Endodermal cell (in vitro differentiated cells): ENCODE measurements at regions not wholly inside any gene's neighbourhood (a gene's known extent, or its start where the extent isn't known, plus 50 kb on each side); places are given as distances from the start of the nearest gene placed in this dataset.

Experiments
- DNase-seq: peaks from one replicate; pipeline ENCODE4 v3.0.0-alpha.2; 2017
- H3K27ac ChIP-seq: 2 replicates; pipeline ENCODE4 v1.5.1; 2013; ENCODE audit warnings: mild to moderate bottlenecking, low read depth, low read length, moderate library complexity
- H3K27me3 ChIP-seq: 2 replicates; pipeline ENCODE4 v1.6.1; 2013; ENCODE audit warnings: mild to moderate bottlenecking, low read length, moderate library complexity; ENCODE audit not compliant: insufficient read depth, control insufficient read depth, poor library complexity, severe bottlenecking
- H3K36me3 ChIP-seq: 2 replicates; pipeline ENCODE4 v1.7.0; 2013; ENCODE audit warnings: mild to moderate bottlenecking, low read length, moderate library complexity; ENCODE audit not compliant: control insufficient read depth, insufficient read depth
- H3K4me1 ChIP-seq: one replicate; pipeline ENCODE4 v1.7.0; 2013; ENCODE audit warnings: low read length; ENCODE audit not compliant: control insufficient read depth, insufficient read depth
- H3K4me3 ChIP-seq: 2 replicates; pipeline ENCODE4 v1.5.1; 2013; ENCODE audit warnings: mild to moderate bottlenecking, low read length, moderate library complexity
- H3K9ac ChIP-seq: 2 replicates; pipeline ENCODE4 v1.6.1; 2013; ENCODE audit warnings: mild to moderate bottlenecking, low read length, moderate library complexity; ENCODE audit not compliant: poor library complexity, severe bottlenecking; ENCODE audit errors: extremely low read depth
- H3K9me3 ChIP-seq: 2 replicates; pipeline ENCODE4 v1.6.1; 2013; ENCODE audit warnings: mild to moderate bottlenecking, low read length, moderate library complexity; ENCODE audit not compliant: control insufficient read depth
- H3K27ac Mint-ChIP-seq: 2 replicates; pipeline ENCODE4 v1.8.0; 2020; ENCODE audit warnings: mixed read lengths
- H3K27me3 Mint-ChIP-seq: 2 replicates; pipeline ENCODE4 v1.8.0; 2021; ENCODE audit warnings: mild to moderate bottlenecking, mixed read lengths; ENCODE audit not compliant: insufficient read depth
- H3K36me3 Mint-ChIP-seq: 2 replicates; pipeline ENCODE4 v1.8.0; 2020; ENCODE audit warnings: low read depth, mixed read lengths
- H3K4me1 Mint-ChIP-seq: 2 replicates; pipeline ENCODE4 v1.8.0; 2020; ENCODE audit warnings: mixed read lengths
- H3K4me3 Mint-ChIP-seq: 2 replicates; pipeline ENCODE4 v1.8.0; 2020; ENCODE audit warnings: mild to moderate bottlenecking, moderate library complexity, mixed read lengths
- H3K9me3 Mint-ChIP-seq: 2 replicates; pipeline ENCODE4 v1.8.0; 2020; ENCODE audit warnings: mild to moderate bottlenecking, mixed read lengths
- CTCF ChIP-seq: fragments of 200-600 bp; sonication (generic); conservative IDR thresholded peaks from 2 replicates; pipeline ENCODE4 v1.5.0; 2021; ENCODE audit warnings: antibody characterized with exemption, mild to moderate bottlenecking
- WGBS, 2 experiments: methylation state at CpG; one replicate each; pipeline versions ENCODE4 v1.1.5 to v1.1.7; 2013; ENCODE audit warnings: missing lambda C conversion rate in 2 of 2, mixed read lengths in 1 of 2; ENCODE audit not compliant: insufficient coverage in 1 of 2, insufficient read length in 1 of 2; 5-methylcytosine and 5-hydroxymethylcytosine counted together

- no peak overlapping the region for H3K4me3 Mint-ChIP-seq
- H3K9me3 Mint-ChIP-seq: no peaks in the 10 kb centered on the region
- no peak for DNase-seq
- H3K36me3 ChIP-seq: no peaks in the 10 kb centered on the region
- H3K27ac ChIP-seq: no peak overlapping the region
- H3K4me3 ChIP-seq: no peak overlapping the region
- no peaks in the 10 kb centered on the region for H3K27me3 Mint-ChIP-seq
- WGBS, 2 experiments: 86 to 91% methylated on average over 1 to 2 of the region's 2 CpGs
- H3K9ac ChIP-seq: no peak overlapping the region
- peaks cover 5% of the 10 kb centered on the region for H3K4me1 Mint-ChIP-seq
- H3K4me1 ChIP-seq: no peaks in the 10 kb centered on the region
- no peaks in the 10 kb centered on the region for H3K27me3 ChIP-seq
- no peak for TF ChIP-seq CTCF
- H3K27ac Mint-ChIP-seq: no peak overlapping the region
- no peaks in the 10 kb centered on the region for H3K9me3 ChIP-seq
- no peaks in the 10 kb centered on the region for H3K36me3 Mint-ChIP-seq
Observed at GRCh38 chr2:15786901-15787300, 153.4 kb upstream of the MYCN start.

DNA sequence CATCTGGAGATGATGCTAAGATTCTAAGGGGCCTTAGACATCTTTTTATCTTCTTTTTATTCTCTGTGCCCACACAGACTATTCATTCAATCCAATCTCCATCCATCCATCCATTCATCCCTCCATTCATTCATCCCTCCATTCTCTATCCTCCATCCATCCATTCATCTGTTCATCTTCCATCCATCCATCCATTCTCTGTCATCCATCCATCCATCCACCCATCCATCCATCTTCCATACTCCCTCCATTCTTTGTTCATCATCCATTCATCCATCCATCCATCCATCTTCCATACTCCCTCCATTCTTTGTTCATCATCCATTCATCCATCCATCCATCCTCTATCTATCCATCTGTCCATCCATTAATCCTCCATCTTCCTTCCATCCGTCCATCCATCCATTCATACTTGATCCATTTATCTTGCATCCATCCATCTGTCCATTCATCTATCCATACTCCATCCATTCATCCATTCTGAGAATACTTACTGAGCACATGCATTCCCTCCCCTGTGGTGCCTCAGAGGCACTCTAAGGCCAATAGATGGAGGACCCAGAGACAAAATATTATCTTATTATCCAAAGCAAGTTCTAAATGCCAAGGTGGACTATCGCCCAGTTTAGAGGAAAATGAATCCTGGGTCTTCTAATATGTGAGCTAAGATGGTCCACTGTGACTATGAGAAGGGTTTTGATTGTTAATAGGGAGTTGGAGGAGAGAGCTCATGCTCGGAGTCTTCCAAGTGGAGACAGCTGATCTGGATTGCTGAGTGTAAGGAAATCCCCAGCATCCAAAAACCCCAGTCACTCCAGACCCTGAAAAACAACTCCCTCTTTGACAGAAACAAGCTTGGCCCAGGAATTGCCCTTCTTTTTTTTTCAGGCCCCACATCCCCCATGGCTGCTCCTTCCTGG lies 152.6 kb upstream of the MYCN start:
- Histone ChIP-seq H3K27me3 (no peaks in the 10 kb centered on the region), H3K36me3 (no peaks in the 10 kb centered on the region), H3K4me1 (no peaks in the 10 kb centered on the region), H3K9me3 (no peaks in the 10 kb centered on the region), H3K27ac (no peak overlapping the region), H3K4me3 (no peak overlapping the region), H3K9ac (no peak overlapping the region)
- no peak for TF ChIP-seq CTCF
- WGBS, 2 experiments: 82 to 85% methylated on average over 2 to 3 of the region's 3 CpGs
- no peak for DNase-seq
- H3K27me3 Mint-ChIP-seq: no peaks in the 10 kb centered on the region
- H3K27ac Mint-ChIP-seq: no peak overlapping the region
- no peaks in the 10 kb centered on the region for H3K9me3 Mint-ChIP-seq
- H3K4me1 Mint-ChIP-seq: no peaks in the 10 kb centered on the region
- no peak overlapping the region for H3K4me3 Mint-ChIP-seq
- no peaks in the 10 kb centered on the region for H3K36me3 Mint-ChIP-seq

GRCh38 chr2:15788455-15788829 lies 151.9 kb upstream of the MYCN start:
- H3K4me3 ChIP-seq: no peak overlapping the region
- Mint-ChIP-seq H3K9me3 (no peaks in the 10 kb centered on the region), H3K36me3 (no peaks in the 10 kb centered on the region), H3K27me3 (no peaks in the 10 kb centered on the region), H3K4me1 (no peaks in the 10 kb centered on the region), H3K27ac (no peak overlapping the region), H3K4me3 (no peak overlapping the region)
- no peak for TF ChIP-seq CTCF
- 85 to 87% methylated on average over 11 of the region's 11 CpGs for WGBS, 2 experiments
- no peak overlapping the region for H3K9ac ChIP-seq
- no peak for DNase-seq
- no peaks in the 10 kb centered on the region for H3K36me3 ChIP-seq
- H3K9me3 ChIP-seq: no peaks in the 10 kb centered on the region
- no peaks in the 10 kb centered on the region for H3K4me1 ChIP-seq
- H3K27ac ChIP-seq: no peak overlapping the region
- no peaks in the 10 kb centered on the region for H3K27me3 ChIP-seq
